ENCODE measurements at regions not wholly inside any gene's neighbourhood (a gene's known extent, or its start where the extent isn't known, plus 50 kb on each side); places are given as distances from the start of the nearest gene placed in this dataset.

DNA sequence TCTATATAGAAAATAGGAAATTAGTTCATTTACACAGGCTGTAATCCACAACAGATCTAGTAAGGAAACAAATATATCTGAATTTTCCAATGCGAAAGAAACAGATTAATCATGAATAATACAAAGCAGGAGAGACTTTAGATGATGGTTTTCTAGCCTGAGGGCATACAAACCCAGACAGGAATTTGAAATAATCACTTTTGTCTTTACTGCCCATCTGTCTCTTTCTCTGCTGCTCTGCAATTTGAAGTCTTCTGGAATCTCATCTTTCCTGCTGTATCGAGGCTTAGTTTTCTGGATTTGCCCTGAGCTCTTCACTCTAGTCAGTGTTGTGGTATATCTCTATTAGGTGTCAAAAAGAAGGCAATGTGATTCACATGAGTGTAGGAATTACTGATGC, 711.8 kb upstream of the FAM241A start:
- H3K9me3 ChIP-seq (ENCODE audit: control insufficient read depth, low read length) = no peaks in the 10 kb centered on the region
- H3K27me3 ChIP-seq (ENCODE audit: control insufficient read depth, insufficient read depth, low read length, poor library complexity, severe bottlenecking) = no peaks in the 10 kb centered on the region
- Mint-ChIP-seq H3K9me3 (peaks cover 2% of the 10 kb centered on the region), H3K4me1 (no peaks in the 10 kb centered on the region), H3K36me3 (ENCODE audit: low read depth) (no peaks in the 10 kb centered on the region), H3K27ac (no peak overlapping the region), H3K27me3 (ENCODE audit: insufficient read depth) (no peaks in the 10 kb centered on the region), H3K4me3 (no peak overlapping the region)
- H3K4me3 ChIP-seq (ENCODE audit: low read length) = no peak overlapping the region
- no peaks in the 10 kb centered on the region for H3K36me3 ChIP-seq (ENCODE audit: control insufficient read depth, insufficient read depth, low read length)
- no peak overlapping the region for H3K9ac ChIP-seq (ENCODE audit: extremely low read depth, low read length, poor library complexity, severe bottlenecking)
- no peaks in the 10 kb centered on the region for H3K4me1 ChIP-seq (ENCODE audit: control insufficient read depth, insufficient read depth, low read length)
- 85 to 100% methylated on average over 1 to 2 of the region's 2 CpGs for WGBS, 2 experiments (ENCODE audit: insufficient coverage in 1 of 2, insufficient read length in 1 of 2)
- DNase-seq = no peak
- TF ChIP-seq, protein P1, sequence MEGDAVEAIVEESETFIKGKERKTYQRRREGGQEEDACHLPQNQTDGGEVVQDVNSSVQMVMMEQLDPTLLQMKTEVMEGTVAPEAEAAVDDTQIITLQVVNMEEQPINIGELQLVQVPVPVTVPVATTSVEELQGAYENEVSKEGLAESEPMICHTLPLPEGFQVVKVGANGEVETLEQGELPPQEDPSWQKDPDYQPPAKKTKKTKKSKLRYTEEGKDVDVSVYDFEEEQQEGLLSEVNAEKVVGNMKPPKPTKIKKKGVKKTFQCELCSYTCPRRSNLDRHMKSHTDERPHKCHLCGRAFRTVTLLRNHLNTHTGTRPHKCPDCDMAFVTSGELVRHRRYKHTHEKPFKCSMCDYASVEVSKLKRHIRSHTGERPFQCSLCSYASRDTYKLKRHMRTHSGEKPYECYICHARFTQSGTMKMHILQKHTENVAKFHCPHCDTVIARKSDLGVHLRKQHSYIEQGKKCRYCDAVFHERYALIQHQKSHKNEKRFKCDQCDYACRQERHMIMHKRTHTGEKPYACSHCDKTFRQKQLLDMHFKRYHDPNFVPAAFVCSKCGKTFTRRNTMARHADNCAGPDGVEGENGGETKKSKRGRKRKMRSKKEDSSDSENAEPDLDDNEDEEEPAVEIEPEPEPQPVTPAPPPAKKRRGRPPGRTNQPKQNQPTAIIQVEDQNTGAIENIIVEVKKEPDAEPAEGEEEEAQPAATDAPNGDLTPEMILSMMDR (conservative IDR thresholded peaks at IDR 0.05) = no peak
- no peak overlapping the region for H3K27ac ChIP-seq (ENCODE audit: low read depth, low read length)

DNA sequence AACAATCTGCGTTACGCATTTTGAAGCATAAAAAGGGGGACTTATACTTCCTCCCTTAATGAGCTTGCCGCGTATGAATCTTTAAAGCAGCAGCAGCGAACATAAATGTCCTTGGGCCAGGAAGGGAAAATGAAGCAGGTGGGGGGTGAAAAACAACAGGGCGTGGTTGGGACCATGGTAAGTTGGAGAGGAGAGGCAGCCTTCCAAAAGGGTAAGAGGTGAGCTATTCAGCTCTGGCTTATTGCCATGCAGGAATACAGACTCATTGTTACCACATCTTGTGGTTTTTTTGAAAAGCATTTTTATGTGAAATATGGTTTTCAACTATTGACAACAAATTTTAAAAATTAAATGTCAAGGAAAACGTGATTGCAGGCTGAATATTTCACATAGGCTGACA, 710.7 kb upstream of the FAM241A start:
- peaks cover 2% of the 10 kb centered on the region for H3K9me3 Mint-ChIP-seq
- no peak for DNase-seq
- Histone ChIP-seq H3K9me3 (ENCODE audit: control insufficient read depth, low read length) (no peaks in the 10 kb centered on the region), H3K9ac (ENCODE audit: extremely low read depth, low read length, poor library complexity, severe bottlenecking) (no peak overlapping the region), H3K27ac (ENCODE audit: low read depth, low read length) (no peak overlapping the region), H3K4me3 (ENCODE audit: low read length) (no peak overlapping the region), H3K36me3 (ENCODE audit: control insufficient read depth, insufficient read depth, low read length) (no peaks in the 10 kb centered on the region), H3K4me1 (ENCODE audit: control insufficient read depth, insufficient read depth, low read length) (no peaks in the 10 kb centered on the region), H3K27me3 (ENCODE audit: control insufficient read depth, insufficient read depth, low read length, poor library complexity, severe bottlenecking) (no peaks in the 10 kb centered on the region)
- H3K27me3 Mint-ChIP-seq (ENCODE audit: insufficient read depth) = no peaks in the 10 kb centered on the region
- H3K36me3 Mint-ChIP-seq (ENCODE audit: low read depth) = no peaks in the 10 kb centered on the region
- no peaks in the 10 kb centered on the region for H3K4me1 Mint-ChIP-seq
- no peak overlapping the region for H3K4me3 Mint-ChIP-seq
- H3K27ac Mint-ChIP-seq = no peak overlapping the region
- TF ChIP-seq, protein P1 (conservative IDR thresholded peaks at IDR 0.05) = no peak
- WGBS, 2 experiments (ENCODE audit: insufficient coverage in 1 of 2, insufficient read length in 1 of 2) = 80 to 95% methylated on average over 2 to 6 of the region's 7 CpGs

DNA sequence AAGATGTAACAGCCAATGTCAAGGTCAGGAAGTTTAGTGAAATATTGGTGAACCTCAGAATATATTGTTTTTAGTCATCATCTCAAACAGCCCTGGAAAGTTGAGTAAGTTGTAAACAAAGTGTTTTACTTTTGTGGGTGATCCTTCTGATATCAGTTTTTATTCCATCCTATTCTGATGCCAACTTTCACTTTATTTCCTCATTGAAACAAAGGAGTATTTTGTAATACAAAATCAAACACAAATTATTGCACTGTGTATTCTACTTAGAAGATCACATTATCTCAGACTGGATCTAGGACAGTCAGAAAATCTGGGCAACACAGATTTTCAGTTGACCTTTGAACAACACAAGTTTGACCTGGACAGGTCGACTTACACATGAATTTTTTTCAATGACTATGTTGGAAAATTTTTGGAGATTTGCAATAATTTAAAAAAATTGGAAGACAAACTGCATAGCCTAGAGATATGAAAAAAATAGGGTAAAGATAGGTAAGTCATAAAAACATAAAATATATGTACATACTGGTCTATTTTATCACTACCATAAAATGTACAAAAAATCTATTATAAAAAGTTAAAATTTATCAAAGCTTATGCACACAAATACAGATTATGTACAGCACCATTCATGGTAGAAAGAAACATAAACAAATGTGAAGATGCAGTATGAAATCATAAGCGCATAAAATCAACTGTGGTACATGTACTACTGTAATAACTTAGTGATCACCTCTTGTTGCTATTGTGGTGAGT, 709.1 kb upstream of the FAM241A start:
- Histone ChIP-seq H3K9ac (ENCODE audit: extremely low read depth, low read length, poor library complexity, severe bottlenecking) (no peak overlapping the region), H3K4me1 (ENCODE audit: control insufficient read depth, insufficient read depth, low read length) (no peaks in the 10 kb centered on the region), H3K27me3 (ENCODE audit: control insufficient read depth, insufficient read depth, low read length, poor library complexity, severe bottlenecking) (no peaks in the 10 kb centered on the region), H3K9me3 (ENCODE audit: control insufficient read depth, low read length) (no peaks in the 10 kb centered on the region), H3K36me3 (ENCODE audit: control insufficient read depth, insufficient read depth, low read length) (no peaks in the 10 kb centered on the region), H3K4me3 (ENCODE audit: low read length) (no peak overlapping the region), H3K27ac (ENCODE audit: low read depth, low read length) (no peak overlapping the region)
- DNase-seq = no peak
- no peaks in the 10 kb centered on the region for H3K36me3 Mint-ChIP-seq (ENCODE audit: low read depth)
- H3K27me3 Mint-ChIP-seq (ENCODE audit: insufficient read depth) = no peaks in the 10 kb centered on the region
- H3K9me3 Mint-ChIP-seq = no peaks in the 10 kb centered on the region
- no peak overlapping the region for H3K27ac Mint-ChIP-seq
- no peaks in the 10 kb centered on the region for H3K4me1 Mint-ChIP-seq
- H3K4me3 Mint-ChIP-seq = no peak overlapping the region
- 85 to 93% methylated on average over 2 of the region's 2 CpGs for WGBS, 2 experiments (ENCODE audit: insufficient coverage in 1 of 2, insufficient read length in 1 of 2)
- TF ChIP-seq, protein P1 (conservative IDR thresholded peaks at IDR 0.05) = no peak
